ENCODE measurements at regions not wholly inside any gene's neighbourhood (a gene's known extent, or its start where the extent isn't known, plus 50 kb on each side); places are given as distances from the start of the nearest gene placed in this dataset.
"Not testable (repeated sequence)": the region's sequence is repeated elsewhere in the genome, so short reads cannot be mapped to it uniquely, and the experiment has no call there.

DNA sequence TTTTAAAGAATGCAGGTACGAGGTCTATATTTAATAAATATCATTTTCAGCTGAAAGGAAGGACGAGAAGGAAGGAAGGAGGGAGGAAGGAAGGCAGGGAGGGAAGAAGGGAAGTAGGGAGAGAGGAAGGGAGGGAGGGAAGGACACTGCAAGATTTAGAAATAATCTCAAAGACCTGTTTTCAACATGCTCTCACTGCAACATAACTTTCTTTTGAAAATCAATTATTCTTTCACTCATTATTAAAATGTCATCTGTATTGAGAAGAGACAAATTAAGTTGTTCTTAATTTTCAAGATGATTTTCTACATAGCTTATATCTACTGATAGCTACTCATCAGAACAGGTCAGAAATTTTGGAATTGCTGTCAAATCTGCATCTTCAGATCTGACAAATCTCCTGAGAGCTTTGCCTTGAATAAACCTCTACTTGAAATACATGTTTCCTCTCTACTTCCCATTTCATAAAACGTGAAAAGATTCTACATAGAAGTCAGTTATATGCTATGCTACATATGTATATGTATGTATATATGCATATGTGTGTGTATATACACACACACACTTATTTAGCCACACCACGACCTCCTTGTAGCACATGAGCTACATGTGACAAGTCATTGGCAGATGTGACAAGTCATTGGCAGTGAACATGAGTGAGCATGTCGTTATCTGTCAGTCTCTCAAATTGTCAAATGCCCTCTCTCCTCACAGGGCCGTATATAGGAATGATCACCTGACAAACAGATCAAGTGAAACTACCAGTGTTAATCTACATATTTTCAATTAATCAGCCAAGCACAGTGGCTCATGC lies 241.6 kb downstream of the LY86 start:
- CTCF ChIA-PET: no interaction called here
- Mint-ChIP-seq H3K27ac (no peak overlapping the region), H3K9me3 (no peaks in the 10 kb centered on the region), H3K4me1 (ENCODE audit: low read depth) (no peaks in the 10 kb centered on the region), H3K27me3 (ENCODE audit: low read depth) (peaks cover 2% of the 10 kb centered on the region), H3K36me3 (ENCODE audit: low read depth) (no peaks in the 10 kb centered on the region), H3K4me3 (no peak overlapping the region)
- no peak for DNase-seq
- intact Hi-C loops (cut with micrococcal nuclease): no loop called here

DNA sequence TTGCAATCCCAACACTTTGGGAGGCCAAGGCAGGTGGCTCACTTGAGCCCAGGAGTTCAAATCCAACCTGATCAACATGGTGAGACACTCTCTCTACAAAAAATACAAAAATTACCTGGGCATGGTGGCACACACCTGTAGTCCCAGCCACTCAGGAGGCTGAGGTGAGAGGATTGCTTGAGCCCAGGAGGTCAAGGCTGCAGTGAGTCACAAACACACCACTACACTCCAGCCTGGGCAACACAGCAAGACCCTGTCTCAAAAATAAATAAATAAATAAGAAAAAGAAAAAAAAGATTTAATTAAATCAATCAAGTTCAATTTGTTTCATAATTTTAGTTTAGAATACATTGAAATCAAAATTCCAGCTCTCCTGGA lies 242.2 kb downstream of the LY86 start:
- H3K27me3 Mint-ChIP-seq (ENCODE audit: low read depth); DNase-seq; H3K36me3 Mint-ChIP-seq (ENCODE audit: low read depth); H3K4me1 Mint-ChIP-seq (ENCODE audit: low read depth); intact Hi-C loops (cut with micrococcal nuclease); H3K27ac Mint-ChIP-seq; CTCF ChIA-PET; H3K4me3 Mint-ChIP-seq; H3K9me3 Mint-ChIP-seq: not testable (repeated sequence)

DNA sequence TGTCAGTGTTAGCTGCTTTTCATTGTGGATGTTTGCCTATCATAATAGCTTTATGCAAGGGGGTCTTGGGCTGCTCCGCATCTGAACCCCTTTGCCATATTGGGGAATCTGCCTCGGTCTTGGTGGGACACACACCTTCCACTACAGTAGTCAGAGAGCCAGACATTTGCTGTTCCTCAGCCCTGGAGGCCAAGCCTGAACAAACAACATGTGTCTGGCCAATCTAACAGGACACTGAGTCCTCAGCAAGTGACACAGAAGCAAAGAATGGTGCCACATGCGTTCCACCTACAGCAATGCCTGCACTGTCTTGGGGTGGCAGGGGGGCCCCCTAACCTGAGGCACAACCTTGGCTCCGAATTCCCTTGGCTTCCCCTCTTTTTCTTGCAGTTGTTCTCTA lies 243.9 kb downstream of the LY86 start:
- DNase-seq: no peak
- Mint-ChIP-seq H3K4me3 (no peak overlapping the region), H3K27me3 (ENCODE audit: low read depth) (no peaks in the 10 kb centered on the region), H3K9me3 (no peaks in the 10 kb centered on the region), H3K27ac (no peak overlapping the region), H3K36me3 (ENCODE audit: low read depth) (no peaks in the 10 kb centered on the region), H3K4me1 (ENCODE audit: low read depth) (no peaks in the 10 kb centered on the region)
- CTCF ChIA-PET: interaction anchor here (1.1 kb wide), 1 partner anchor 136 kb away, joined by 3 read pairs; no protein-coding TSS in a partner anchor
- intact Hi-C loops (cut with micrococcal nuclease): no loop called here

DNA sequence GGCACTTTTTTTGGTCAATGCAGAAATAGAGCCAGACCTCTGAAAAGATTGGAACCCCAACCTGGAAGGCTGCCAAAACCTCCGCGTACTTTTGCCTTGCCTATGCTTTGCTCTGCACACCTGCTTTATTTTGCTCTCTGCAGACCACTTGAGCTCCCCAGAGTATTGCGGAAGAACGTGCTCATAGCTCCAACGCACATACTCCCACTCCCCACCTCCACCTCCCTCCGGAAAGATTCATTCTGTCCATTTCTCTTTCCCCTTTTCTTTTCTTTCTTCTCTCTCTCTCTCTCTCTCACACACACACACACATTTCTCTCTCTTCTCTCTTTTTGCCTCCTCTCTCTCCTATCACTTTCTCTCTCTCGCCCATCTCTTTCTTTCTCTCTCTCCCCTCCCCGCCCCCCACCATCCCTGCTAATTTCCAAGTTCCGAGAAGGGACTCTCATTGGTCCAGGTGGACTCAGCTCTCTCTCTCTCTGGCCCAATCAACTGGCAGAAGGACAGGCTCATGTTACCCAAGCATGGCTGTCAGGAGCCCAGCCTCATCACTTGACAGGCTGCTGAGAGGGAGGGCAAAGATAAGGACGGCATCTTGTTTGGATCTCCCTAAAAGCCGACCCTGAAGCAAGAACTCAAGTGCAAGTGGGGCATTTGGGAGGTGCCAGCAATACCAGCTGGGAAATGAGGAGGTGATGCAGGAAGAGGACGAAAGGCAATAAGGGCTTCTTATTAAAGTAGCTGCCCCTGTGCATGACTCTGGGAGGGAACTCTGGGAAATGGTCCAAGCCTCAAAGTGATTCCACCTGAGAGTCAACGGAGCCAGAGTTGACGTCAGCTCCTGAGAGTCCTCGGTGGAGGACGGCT lies 246.1 kb downstream of the LY86 start:
- Mint-ChIP-seq H3K4me3 (no peak overlapping the region), H3K4me1 (ENCODE audit: low read depth) (no peaks in the 10 kb centered on the region), H3K27ac (no peak overlapping the region), H3K36me3 (ENCODE audit: low read depth) (no peaks in the 10 kb centered on the region), H3K27me3 (ENCODE audit: low read depth) (no peaks in the 10 kb centered on the region), H3K9me3 (no peaks in the 10 kb centered on the region)
- intact Hi-C loops (cut with micrococcal nuclease): no loop called here
- DNase-seq: no peak
- CTCF ChIA-PET: interaction anchor here (0.6 kb wide), 1 partner anchor 1069 kb away, joined by 3 read pairs; no protein-coding TSS in a partner anchor

DNA sequence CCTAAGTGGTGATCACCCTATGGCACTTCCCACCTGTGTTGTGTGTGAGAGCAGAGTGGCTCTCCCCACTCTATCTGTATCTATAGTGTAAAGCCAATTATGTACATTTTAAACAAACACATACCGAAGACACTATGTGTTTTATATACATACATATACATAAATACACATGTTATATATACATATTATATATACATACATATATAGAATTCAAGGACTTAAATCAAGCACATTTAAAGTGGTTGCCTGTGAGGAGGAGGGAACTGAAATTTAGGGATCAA lies 246.6 kb downstream of the LY86 start:
- Mint-ChIP-seq H3K27ac (no peak overlapping the region), H3K27me3 (ENCODE audit: low read depth) (no peaks in the 10 kb centered on the region), H3K4me3 (no peak overlapping the region), H3K4me1 (ENCODE audit: low read depth) (no peaks in the 10 kb centered on the region), H3K36me3 (ENCODE audit: low read depth) (no peaks in the 10 kb centered on the region), H3K9me3 (no peaks in the 10 kb centered on the region)
- CTCF ChIA-PET: interaction anchor here (0.6 kb wide), 1 partner anchor 1068 kb away, joined by 3 read pairs; no protein-coding TSS in a partner anchor
- intact Hi-C loops (cut with micrococcal nuclease): no loop called here
- DNase-seq: no peak

DNA sequence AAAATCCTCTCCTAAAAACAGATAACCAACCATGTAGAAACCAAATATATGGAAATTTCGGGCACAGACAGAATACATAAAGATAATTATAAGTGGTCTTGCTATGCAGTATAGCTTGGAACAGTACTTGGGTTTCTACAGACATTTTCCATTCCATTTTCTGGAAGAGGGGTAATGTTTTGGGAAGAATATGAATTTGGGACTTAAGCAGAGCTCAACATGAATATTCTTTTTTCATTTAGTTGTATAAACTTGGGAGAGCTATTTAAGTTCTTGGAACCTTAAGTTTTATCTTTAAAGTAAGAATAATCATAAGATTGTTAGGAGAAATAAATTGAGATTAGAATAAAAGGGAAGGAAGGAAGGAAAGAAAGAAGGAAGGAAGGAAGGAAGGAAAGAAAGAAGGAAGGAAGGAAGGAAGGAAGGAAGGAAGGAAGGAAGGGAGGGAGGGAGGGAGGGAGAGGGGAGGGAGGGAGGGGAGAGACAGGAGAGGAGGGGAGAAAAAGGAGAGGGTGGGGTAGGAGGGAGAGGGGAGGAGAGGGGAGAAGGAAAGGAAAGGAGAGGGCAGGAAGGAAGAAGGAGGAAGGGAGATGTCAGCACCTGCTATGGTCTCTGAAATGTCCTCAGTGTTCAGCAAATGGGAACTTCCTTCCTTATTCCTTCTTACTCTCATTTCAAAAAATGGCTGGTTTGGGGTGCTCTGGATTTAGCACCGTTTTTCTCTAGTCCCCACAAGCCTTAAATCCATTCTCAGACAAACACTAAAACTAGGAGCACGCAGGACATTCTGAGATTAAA lies 248.3 kb downstream of the LY86 start:
- intact Hi-C loops (cut with micrococcal nuclease): no loop called here
- no peak for DNase-seq
- Mint-ChIP-seq H3K27ac (no peak overlapping the region), H3K9me3 (no peaks in the 10 kb centered on the region), H3K36me3 (ENCODE audit: low read depth) (no peaks in the 10 kb centered on the region), H3K27me3 (ENCODE audit: low read depth) (peaks cover under 1% of the 10 kb centered on the region), H3K4me1 (ENCODE audit: low read depth) (no peaks in the 10 kb centered on the region), H3K4me3 (no peak overlapping the region)
- CTCF ChIA-PET: interaction anchor here (0.6 kb wide), 2 partner anchors 79 to 407 kb away, joined by 3 to 4 read pairs; no protein-coding TSS in a partner anchor

DNA sequence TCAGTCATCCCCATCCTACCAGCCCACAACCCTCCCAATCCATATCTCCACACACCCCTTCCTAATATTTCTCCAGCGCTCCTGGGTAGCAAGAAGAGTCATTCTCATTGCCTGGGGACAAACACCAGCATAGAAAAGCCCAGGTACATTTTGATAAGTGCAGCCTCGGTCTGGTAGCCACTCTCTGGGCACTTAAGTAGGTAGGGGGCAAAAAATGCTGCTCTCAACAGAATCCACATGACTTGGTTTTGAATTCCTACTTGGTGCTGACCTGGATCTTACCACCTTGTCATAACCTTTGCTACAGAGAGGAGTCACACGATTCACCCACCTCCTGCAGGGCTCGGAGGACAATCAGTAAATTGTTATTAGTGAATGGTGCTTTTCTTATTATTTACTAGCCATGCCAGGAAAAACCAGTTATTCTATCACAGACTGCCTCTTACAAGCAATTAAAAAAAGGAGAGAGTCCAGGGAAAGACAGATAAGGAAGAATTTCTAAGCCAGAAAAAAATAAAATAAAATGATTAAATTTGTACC lies 249.1 kb downstream of the LY86 start:
- Mint-ChIP-seq H3K36me3 (ENCODE audit: low read depth) (no peaks in the 10 kb centered on the region), H3K9me3 (no peaks in the 10 kb centered on the region), H3K27me3 (ENCODE audit: low read depth) (peaks cover 2% of the 10 kb centered on the region), H3K4me3 (no peak overlapping the region), H3K4me1 (ENCODE audit: low read depth) (no peaks in the 10 kb centered on the region), H3K27ac (no peak overlapping the region)
- CTCF ChIA-PET: no interaction called here
- intact Hi-C loops (cut with micrococcal nuclease): no loop called here
- no peak for DNase-seq

DNA sequence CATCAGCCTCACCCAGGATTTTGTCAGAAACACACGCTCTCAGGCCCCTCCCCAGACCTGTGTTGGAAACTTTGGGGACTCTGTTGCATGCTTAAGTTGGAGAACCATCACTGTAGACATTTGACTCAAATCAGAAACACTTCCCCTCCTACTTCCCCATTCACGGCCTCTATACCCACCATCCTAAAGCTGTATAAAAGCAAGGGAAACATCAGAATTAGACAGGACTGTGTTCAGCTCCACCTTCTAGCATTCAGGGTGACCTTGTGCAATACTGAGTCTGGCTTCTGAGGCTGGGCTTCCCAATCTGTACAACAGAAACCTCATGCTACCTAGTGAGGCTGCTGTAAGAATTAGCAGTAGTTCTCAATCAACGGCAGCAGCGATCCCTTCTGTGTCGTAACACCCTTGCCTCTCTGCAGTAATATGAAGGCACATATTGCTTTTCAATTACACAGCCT lies 252.3 kb downstream of the LY86 start:
- intact Hi-C loops (cut with micrococcal nuclease): no loop called here
- H3K4me1 Mint-ChIP-seq (ENCODE audit: low read depth): no peaks in the 10 kb centered on the region
- peaks cover 2% of the 10 kb centered on the region for H3K27me3 Mint-ChIP-seq (ENCODE audit: low read depth)
- CTCF ChIA-PET: no interaction called here
- no peak for DNase-seq
- H3K4me3 Mint-ChIP-seq: no peak overlapping the region
- H3K36me3 Mint-ChIP-seq (ENCODE audit: low read depth): no peaks in the 10 kb centered on the region
- H3K9me3 Mint-ChIP-seq: peaks cover 5% of the 10 kb centered on the region
- H3K27ac Mint-ChIP-seq: no peak overlapping the region

DNA sequence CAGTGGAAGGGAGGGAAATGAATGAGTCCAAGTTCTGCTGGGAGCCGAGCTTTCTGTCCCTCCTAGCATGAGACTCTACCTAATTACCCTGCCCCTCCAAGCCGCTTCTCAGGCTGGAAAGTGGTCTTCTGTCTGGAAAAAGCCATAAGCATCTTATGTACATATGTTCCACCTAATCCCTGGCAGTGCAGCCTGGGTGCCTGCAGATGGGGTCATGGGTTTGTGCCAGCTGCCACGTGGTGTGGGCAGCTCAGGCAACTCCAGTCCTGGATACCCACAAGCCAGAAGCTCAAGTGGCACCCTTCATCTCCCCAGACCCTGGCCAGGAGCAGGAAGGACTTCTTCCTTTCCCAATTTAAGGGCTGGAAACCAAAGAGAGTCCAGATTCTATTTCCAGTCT lies 253.1 kb downstream of the LY86 start:
- no peak for DNase-seq
- H3K4me3 Mint-ChIP-seq: no peak overlapping the region
- H3K36me3 Mint-ChIP-seq (ENCODE audit: low read depth): no peaks in the 10 kb centered on the region
- intact Hi-C loops (cut with micrococcal nuclease): no loop called here
- CTCF ChIA-PET: no interaction called here
- H3K4me1 Mint-ChIP-seq (ENCODE audit: low read depth): no peaks in the 10 kb centered on the region
- peaks cover 11% of the 10 kb centered on the region for H3K9me3 Mint-ChIP-seq
- H3K27me3 Mint-ChIP-seq (ENCODE audit: low read depth): peaks cover 2% of the 10 kb centered on the region
- no peak overlapping the region for H3K27ac Mint-ChIP-seq

DNA sequence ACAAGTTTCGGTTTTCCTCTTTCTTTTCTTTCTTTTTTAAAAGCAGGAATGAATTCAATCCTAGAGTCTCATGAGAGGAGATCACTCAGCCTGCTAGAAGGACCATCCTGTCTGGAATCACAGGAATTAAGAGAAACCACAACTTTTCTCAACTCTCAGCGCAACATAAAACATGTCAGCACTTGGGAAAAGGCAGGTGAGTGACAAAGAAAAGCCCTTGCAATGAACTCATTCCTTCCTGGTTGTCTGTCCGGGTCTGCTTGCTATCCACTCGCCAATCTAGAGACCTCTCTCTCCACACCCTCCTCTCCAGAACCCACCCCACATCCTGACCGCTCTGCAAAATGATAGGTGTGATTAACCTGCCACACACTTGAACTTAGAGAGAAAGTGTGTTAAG lies 253.8 kb downstream of the LY86 start:
- no peak overlapping the region for H3K27ac Mint-ChIP-seq
- CTCF ChIA-PET: interaction anchor here (1.0 kb wide), 1 partner anchor 146 kb away, joined by 3 read pairs; no protein-coding TSS in a partner anchor
- peaks cover 2% of the 10 kb centered on the region for H3K27me3 Mint-ChIP-seq (ENCODE audit: low read depth)
- H3K9me3 Mint-ChIP-seq: peaks cover 11% of the 10 kb centered on the region
- H3K36me3 Mint-ChIP-seq (ENCODE audit: low read depth): no peaks in the 10 kb centered on the region
- no peak overlapping the region for H3K4me3 Mint-ChIP-seq
- intact Hi-C loops (cut with micrococcal nuclease): no loop called here
- H3K4me1 Mint-ChIP-seq (ENCODE audit: low read depth): no peaks in the 10 kb centered on the region
- DNase-seq: no peak

DNA sequence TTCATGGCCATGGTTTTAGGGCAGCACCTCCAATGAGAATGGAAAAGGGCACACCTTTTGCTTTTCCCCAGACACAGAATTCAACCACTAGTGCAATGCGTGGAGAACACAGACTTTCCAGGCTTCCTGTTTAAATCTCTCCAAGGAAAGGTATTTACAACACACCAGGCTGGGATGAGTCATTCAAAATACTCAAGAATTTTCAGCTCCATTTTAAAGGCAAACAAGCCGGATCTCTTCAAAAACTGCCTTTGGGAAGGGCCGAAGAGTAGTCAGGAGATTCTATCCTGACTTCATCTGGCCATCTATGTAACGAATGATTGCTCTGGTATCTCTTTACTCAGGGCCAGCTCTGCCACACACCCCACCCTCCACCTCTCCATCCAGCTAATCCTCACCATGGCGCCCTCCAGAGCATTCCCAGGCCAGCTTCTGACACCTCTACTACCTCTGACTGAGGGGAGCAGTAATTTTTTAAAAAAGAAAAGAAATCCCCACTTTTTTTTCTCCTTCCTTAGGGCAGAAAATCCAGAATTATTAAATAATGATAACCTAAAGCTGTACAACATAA lies 254.6 kb downstream of the LY86 start:
- Mint-ChIP-seq H3K4me1 (ENCODE audit: low read depth) (no peaks in the 10 kb centered on the region), H3K36me3 (ENCODE audit: low read depth) (no peaks in the 10 kb centered on the region), H3K27ac (no peak overlapping the region), H3K9me3 (peaks cover 11% of the 10 kb centered on the region), H3K4me3 (no peak overlapping the region), H3K27me3 (ENCODE audit: low read depth) (peaks cover 2% of the 10 kb centered on the region)
- intact Hi-C loops (cut with micrococcal nuclease): no loop called here
- CTCF ChIA-PET: interaction anchor here (1.0 kb wide), 1 partner anchor 147 kb away, joined by 3 read pairs; no protein-coding TSS in a partner anchor
- DNase-seq: no peak

DNA sequence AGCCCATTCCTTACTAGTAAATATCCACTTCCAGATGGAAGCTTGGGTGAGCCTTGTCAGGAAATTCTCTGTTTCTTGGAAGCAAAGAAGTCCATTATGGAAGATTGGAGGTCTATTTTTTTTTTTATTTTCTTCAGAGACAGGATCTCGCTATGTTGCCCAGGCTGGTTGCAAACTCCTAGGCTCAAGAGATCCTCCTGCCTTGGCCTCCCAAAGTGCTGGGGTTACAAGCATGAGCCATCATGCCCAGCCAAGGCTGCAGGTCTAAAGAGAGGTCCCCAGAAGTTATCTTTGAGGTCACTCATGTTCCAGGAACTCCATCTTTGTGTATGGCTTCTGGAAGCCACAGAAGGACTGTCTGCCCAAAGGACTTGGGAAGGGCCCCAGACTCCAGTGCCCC lies 255.3 kb downstream of the LY86 start:
- intact Hi-C loops (cut with micrococcal nuclease): no loop called here
- peaks cover 11% of the 10 kb centered on the region for H3K9me3 Mint-ChIP-seq
- DNase-seq: no peak
- no peak overlapping the region for H3K4me3 Mint-ChIP-seq
- no peaks in the 10 kb centered on the region for H3K36me3 Mint-ChIP-seq (ENCODE audit: low read depth)
- no peak overlapping the region for H3K27ac Mint-ChIP-seq
- CTCF ChIA-PET: no interaction called here
- no peaks in the 10 kb centered on the region for H3K4me1 Mint-ChIP-seq (ENCODE audit: low read depth)
- H3K27me3 Mint-ChIP-seq (ENCODE audit: low read depth): peaks cover 2% of the 10 kb centered on the region
